T-cell (primary cell): ENCODE measurements at regions not wholly inside any gene's neighbourhood (a gene's known extent, or its start where the extent isn't known, plus 50 kb on each side); places are given as distances from the start of the nearest gene placed in this dataset.

Experiments used
- ATAC-seq, 4 experiments: fragments of 200-7000 bp in 3 of 4; fragments of 150-1000 bp in 1 of 4; cut with Tn5 transposase; replicated peaks in 1 of 4; 1 replicate in 3 of 4; 2 replicates in 1 of 4; pipeline ENCODE4 v1.10.0; 2021; ENCODE audit warnings: moderate library complexity in 3 of 4, mild to moderate bottlenecking in 2 of 4, moderate number of reproducible peaks in 1 of 4
- CTCF ChIA-PET, 2 donors: fragments of 300-600 bp; sonication (Branson Sonifier 250); formaldehyde crosslinking; loops; one replicate each; lab custom pipeline; 2022; ENCODE audit warnings: antibody characterized with exemption in 2 of 2; lab: Charles Lee
- POLR2A ChIA-PET, 2 donors: fragments of 300-600 bp; sonication (Branson Sonifier 250); formaldehyde crosslinking; loops; one replicate each; lab custom pipeline; 2022; ENCODE audit warnings: antibody characterized with exemption in 2 of 2; lab: Charles Lee
- DNase-seq, 35 experiments: peaks; one replicate each; pipeline versions ENCODE4 v3.0.0 to v3.0.0-alpha.2; 2013 to 2023
- H3K27ac ChIP-seq: one replicate; pipeline ENCODE4 v1.5.1; 2013; ENCODE audit warnings: low read length
- H3K27me3 ChIP-seq, 2 experiments: replicated peaks in 1 of 2; 1 replicate in 1 of 2; 2 replicates in 1 of 2; pipeline versions ENCODE4 v1.6.1 to v1.7.0; 2013; ENCODE audit warnings: low read length in 1 of 2, mixed read lengths in 1 of 2; ENCODE audit not compliant: control insufficient read depth in 2 of 2, insufficient read depth in 2 of 2; ENCODE audit errors: extremely low read depth in 1 of 2
- H3K36me3 ChIP-seq, 2 donors: 1 replicate in 1 of 2; 2 replicates in 1 of 2; pipeline versions ENCODE4 v1.6.1 to v1.7.0; 2013; ENCODE audit warnings: low read length in 1 of 2; ENCODE audit not compliant: control insufficient read depth in 2 of 2, insufficient read depth in 1 of 2; ENCODE audit errors: extremely low read depth in 1 of 2
- H3K4me1 ChIP-seq, 2 experiments: 1 replicate in 1 of 2; 2 replicates in 1 of 2; pipeline versions ENCODE4 v1.6.1 to v1.7.0; 2013; ENCODE audit warnings: low read length in 2 of 2, mixed read lengths in 1 of 2; ENCODE audit not compliant: insufficient read depth in 2 of 2, control insufficient read depth in 1 of 2; ENCODE audit errors: extremely low read depth in 1 of 2
- H3K4me3 ChIP-seq, 2 donors: 1 replicate in 1 of 2; 2 replicates in 1 of 2; pipeline versions ENCODE4 v1.5.1 to v1.7.0; 2013; ENCODE audit warnings: mild to moderate bottlenecking in 2 of 2, low read length in 1 of 2, moderate library complexity in 1 of 2; ENCODE audit not compliant: control insufficient read depth in 1 of 2; ENCODE audit errors: extremely low read depth in 1 of 2
- H3K9me3 ChIP-seq: 2 replicates; pipeline ENCODE4 v1.7.0; 2013
- H3K27ac Mint-ChIP-seq, 2 donors: one replicate each; pipeline ENCODE4 v1.8.0; 2020 to 2021; ENCODE audit warnings: mild to moderate bottlenecking in 2 of 2, mixed read lengths in 2 of 2
- H3K27me3 Mint-ChIP-seq, 2 donors: one replicate each; pipeline ENCODE4 v1.8.0; 2021 to 2022; ENCODE audit warnings: mixed read lengths in 2 of 2
- H3K36me3 Mint-ChIP-seq: one replicate; pipeline ENCODE4 v1.8.0; 2021; ENCODE audit warnings: mixed read lengths
- H3K4me1 Mint-ChIP-seq, 3 donors: one replicate each; pipeline ENCODE4 v1.8.0; 2020 to 2022; ENCODE audit warnings: mixed read lengths in 3 of 3, mild to moderate bottlenecking in 1 of 3
- H3K4me3 Mint-ChIP-seq, 3 donors: one replicate each; pipeline ENCODE4 v1.8.0; 2020 to 2022; ENCODE audit warnings: mild to moderate bottlenecking in 3 of 3, mixed read lengths in 3 of 3, moderate library complexity in 3 of 3
- H3K9me3 Mint-ChIP-seq, 3 donors: one replicate each; pipeline ENCODE4 v1.8.0; 2020 to 2022; ENCODE audit warnings: mixed read lengths in 3 of 3
- WGBS: methylation state at CpG from one replicate; pipeline ENCODE4 v1.1.5; 2013; ENCODE audit warnings: missing lambda C conversion rate; ENCODE audit not compliant: insufficient coverage; 5-methylcytosine and 5-hydroxymethylcytosine counted together

DNA sequence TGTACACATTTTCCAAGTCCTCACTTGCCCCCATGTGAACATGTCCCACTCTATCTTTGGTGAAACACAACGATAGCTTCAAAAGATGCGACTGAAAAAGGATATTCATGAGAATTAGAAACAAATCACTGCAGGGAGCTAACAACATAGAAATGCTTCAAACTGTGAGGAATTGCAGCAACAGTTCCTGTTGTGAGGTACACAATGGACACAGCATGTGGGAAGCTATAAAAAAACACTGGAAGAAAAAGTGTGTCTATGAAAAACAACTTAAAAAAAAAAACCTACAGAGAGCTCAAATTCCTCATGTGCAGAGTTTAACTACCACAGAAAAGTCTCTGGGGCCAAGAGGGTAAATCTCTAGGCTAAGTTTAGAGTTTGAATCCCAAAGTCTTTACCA lies 51.6 kb upstream of the BLTP1 start:
- ChIA-PET POLR2A (interaction anchor here in 1 of 2 donors (0.8 kb wide), 1 partner anchor 126 kb away, joined by 3 read pairs; no protein-coding TSS in a partner anchor), CTCF (interaction anchor here in 1 of 2 donors (0.6 kb wide), 2 partner anchors 169 to 195 kb away, joined by 3 read pairs; no protein-coding TSS in a partner anchor)
- no peaks in the 10 kb centered on the region for H3K36me3 Mint-ChIP-seq
- ATAC-seq: no peak
- Histone ChIP-seq H3K4me1 (no peaks in the 10 kb centered on the region), H3K9me3 (no peaks in the 10 kb centered on the region), H3K4me3 (no peak overlapping the region), H3K27ac (no peak overlapping the region), H3K27me3 (no peaks in the 10 kb centered on the region), H3K36me3 (no peaks in the 10 kb centered on the region)
- no peaks in the 10 kb centered on the region for H3K4me1 Mint-ChIP-seq
- 80% methylated on average over 1 of the region's 2 CpGs for WGBS
- H3K4me3 Mint-ChIP-seq: no peak overlapping the region
- H3K27ac Mint-ChIP-seq: no peak overlapping the region
- H3K9me3 Mint-ChIP-seq: peaks cover 0 to 2% (median 0%) of the 10 kb centered on the region in 3 donors
- peaks cover 18 to 41% of the 10 kb centered on the region in 2 donors for H3K27me3 Mint-ChIP-seq
- DNase-seq: no peak

DNA sequence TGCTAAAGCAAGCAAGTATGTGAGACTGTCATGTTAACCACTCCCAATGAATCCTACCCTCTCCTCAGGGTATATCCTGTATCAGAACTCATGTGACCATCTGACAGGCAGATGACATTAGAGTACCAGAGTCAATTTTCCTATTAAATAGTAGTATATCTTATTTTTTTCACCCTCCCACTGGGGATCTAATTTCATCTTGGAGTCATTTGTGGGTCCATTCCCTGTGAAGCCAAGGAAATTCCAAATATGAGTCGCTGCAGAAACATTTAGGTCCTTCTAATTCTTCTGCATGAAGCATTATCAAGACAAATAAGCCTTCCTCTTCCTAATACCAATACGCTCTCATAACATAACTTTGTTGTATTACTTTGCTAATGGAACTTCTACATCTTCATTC lies 52.2 kb upstream of the BLTP1 start:
- Mint-ChIP-seq H3K27ac (no peak overlapping the region), H3K4me3 (no peak overlapping the region), H3K27me3 (peaks cover 21 to 41% of the 10 kb centered on the region in 2 donors), H3K4me1 (no peaks in the 10 kb centered on the region), H3K36me3 (no peaks in the 10 kb centered on the region), H3K9me3 (peaks cover 0 to 4% (median 0%) of the 10 kb centered on the region in 3 donors)
- Histone ChIP-seq H3K36me3 (no peaks in the 10 kb centered on the region), H3K9me3 (no peaks in the 10 kb centered on the region), H3K27ac (no peak overlapping the region), H3K4me1 (no peaks in the 10 kb centered on the region), H3K27me3 (no peaks in the 10 kb centered on the region), H3K4me3 (no peak overlapping the region)
- no CpG with 5 or more reads among the region's 2 CpGs for WGBS
- CTCF ChIA-PET: interaction anchor here in 1 of 2 donors (0.6 kb wide), 2 partner anchors 169 to 195 kb away, joined by 3 read pairs; no protein-coding TSS in a partner anchor
- POLR2A ChIA-PET: interaction anchor here in 1 of 2 donors (0.6 kb wide), 1 partner anchor 44 kb away, joined by 5 read pairs; no protein-coding TSS in a partner anchor
- no peak for ATAC-seq
- no peak for DNase-seq

DNA sequence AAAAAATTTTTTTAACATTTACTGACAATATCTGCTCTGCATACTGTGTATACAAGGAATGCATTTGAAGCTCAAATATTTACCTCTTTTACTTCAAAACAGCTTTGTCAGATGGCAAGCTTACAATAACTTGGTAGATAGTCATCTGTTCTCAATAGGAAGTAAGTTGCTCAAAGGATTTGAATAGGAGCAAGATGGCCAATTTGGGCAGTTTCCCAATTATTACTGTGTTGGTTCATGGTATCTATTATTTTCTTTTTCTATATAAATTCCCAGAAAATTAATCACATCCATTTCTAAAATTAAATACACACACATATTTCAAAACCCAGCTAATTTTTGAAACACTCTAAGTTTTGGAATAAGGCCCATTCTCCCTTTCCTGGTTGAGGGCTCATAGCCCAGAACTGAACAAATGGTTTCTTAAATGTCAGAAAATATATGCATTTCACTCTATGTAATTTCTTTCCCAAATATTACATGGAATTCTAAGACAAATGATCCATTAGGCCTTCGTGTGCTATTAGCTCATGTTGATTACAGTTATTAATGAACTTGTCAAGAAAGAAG lies 60.2 kb upstream of the BLTP1 start:
- ChIA-PET CTCF (no interaction called here), POLR2A (no interaction called here)
- Histone ChIP-seq H3K9me3 (no peaks in the 10 kb centered on the region), H3K4me3 (no peak overlapping the region), H3K4me1 (no peaks in the 10 kb centered on the region), H3K27ac (no peak overlapping the region), H3K36me3 (no peaks in the 10 kb centered on the region), H3K27me3 (no peaks in the 10 kb centered on the region)
- peaks cover 9 to 27% of the 10 kb centered on the region in 2 donors for H3K27me3 Mint-ChIP-seq
- no peak overlapping the region for H3K4me3 Mint-ChIP-seq
- no peaks in the 10 kb centered on the region for H3K4me1 Mint-ChIP-seq
- ATAC-seq: no peak
- H3K36me3 Mint-ChIP-seq: no peaks in the 10 kb centered on the region
- DNase-seq: no peak
- no peak overlapping the region for H3K27ac Mint-ChIP-seq
- no CpG with 5 or more reads among the region's 1 CpG for WGBS
- H3K9me3 Mint-ChIP-seq: peaks cover 0 to 4% (median 0%) of the 10 kb centered on the region in 3 donors

DNA sequence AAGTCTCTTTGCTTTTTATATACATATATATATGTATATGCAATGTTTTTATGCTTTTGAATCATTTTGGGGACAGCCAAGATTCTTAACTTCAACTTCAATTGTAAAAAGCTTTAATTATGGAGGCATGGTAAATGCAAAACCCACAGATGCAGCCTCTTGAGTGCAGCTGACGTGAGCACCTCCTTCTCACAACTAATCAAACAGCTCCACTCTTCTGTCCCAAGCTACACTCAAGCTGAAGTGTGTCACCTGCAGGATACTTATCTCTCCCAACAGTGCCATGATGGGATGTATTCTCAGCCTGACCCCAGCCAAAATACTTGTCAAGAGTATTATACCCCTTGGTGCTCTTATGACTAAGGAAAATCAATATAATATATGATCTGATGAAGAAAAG lies 60.7 kb upstream of the BLTP1 start:
- ATAC-seq (no peak), DNase-seq (no peak)
- CTCF ChIA-PET: no interaction called here
- no CpG with 5 or more reads among the region's 1 CpG for WGBS
- POLR2A ChIA-PET: no interaction called here
- no peaks in the 10 kb centered on the region for H3K27me3 ChIP-seq
- H3K4me1 ChIP-seq: no peaks in the 10 kb centered on the region
- no peak overlapping the region for H3K4me3 ChIP-seq
- H3K27ac Mint-ChIP-seq: no peak overlapping the region
- no peaks in the 10 kb centered on the region for H3K4me1 Mint-ChIP-seq
- H3K4me3 Mint-ChIP-seq: no peak overlapping the region
- no peaks in the 10 kb centered on the region for H3K9me3 ChIP-seq
- peaks cover 0 to 4% (median 0%) of the 10 kb centered on the region in 3 donors for H3K9me3 Mint-ChIP-seq
- H3K27ac ChIP-seq: no peak overlapping the region
- no peaks in the 10 kb centered on the region for H3K36me3 Mint-ChIP-seq
- peaks cover 6 to 22% of the 10 kb centered on the region in 2 donors for H3K27me3 Mint-ChIP-seq
- H3K36me3 ChIP-seq: no peaks in the 10 kb centered on the region

DNA sequence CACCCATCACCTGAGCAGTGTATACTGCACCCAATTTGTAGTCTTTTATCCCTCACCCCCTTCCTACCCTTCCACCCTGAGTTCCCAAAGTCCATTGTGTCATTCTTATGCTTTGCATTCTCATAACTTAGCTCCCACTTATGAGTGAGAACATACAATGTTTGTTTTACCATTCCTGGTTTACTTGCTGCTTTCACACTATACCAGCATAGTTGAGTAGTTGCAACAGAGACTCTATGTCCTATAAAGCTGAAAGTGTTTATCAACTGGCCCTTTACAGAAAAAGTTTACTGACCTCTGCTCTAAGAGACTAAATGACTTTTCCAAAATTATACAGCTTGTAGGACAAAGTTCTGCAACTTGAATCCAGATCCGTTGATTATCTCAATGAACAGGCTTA lies 61.1 kb upstream of the BLTP1 start:
- H3K4me3 ChIP-seq: no peak overlapping the region
- Mint-ChIP-seq H3K4me1 (no peaks in the 10 kb centered on the region), H3K36me3 (no peaks in the 10 kb centered on the region), H3K27me3 (peaks cover 4 to 19% of the 10 kb centered on the region in 2 donors), H3K9me3 (peaks cover 0 to 4% (median 0%) of the 10 kb centered on the region in 3 donors), H3K27ac (no peak overlapping the region), H3K4me3 (no peak overlapping the region)
- H3K27me3 ChIP-seq: no peaks in the 10 kb centered on the region
- WGBS: no CpG with 5 or more reads among the region's 1 CpG
- ATAC-seq: no peak
- ChIA-PET CTCF (no interaction called here), POLR2A (no interaction called here)
- H3K4me1 ChIP-seq: no peaks in the 10 kb centered on the region
- H3K27ac ChIP-seq: no peak overlapping the region
- H3K36me3 ChIP-seq: no peaks in the 10 kb centered on the region
- no peak for DNase-seq
- H3K9me3 ChIP-seq: no peaks in the 10 kb centered on the region

DNA sequence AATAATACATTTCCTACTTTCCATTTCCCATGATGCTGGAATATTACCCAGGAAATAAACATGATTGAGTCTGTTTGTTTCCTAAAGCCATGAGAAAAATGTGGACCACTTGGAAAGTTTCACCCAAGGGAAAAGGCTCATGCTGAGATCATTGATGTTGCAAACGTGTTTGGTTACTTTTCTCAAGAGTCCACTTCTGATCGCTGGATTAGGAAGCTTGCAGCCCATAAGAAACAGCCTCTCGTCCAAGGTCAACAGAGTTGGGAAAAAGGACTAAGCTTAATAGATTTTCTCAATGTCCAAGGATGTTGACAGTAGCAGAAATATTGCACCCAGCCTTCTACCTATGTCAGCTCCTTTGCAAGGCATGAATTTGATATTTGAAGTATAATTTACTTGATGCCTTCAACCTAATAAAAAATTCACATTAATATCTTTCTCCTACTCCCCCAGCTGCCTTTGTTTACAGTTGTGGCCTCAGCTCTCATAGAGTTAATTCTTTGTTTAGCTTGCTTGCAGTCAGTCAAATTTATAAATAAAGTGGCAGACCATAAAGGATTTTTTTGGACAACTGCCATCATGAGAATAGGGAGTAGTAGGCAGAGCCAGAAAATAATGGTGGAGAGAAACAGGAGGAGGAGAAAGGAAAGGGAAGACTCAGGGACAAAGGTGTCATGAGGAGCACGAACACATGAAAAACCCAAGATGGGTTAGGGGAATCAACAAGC lies 65.6 kb upstream of the BLTP1 start:
- ChIA-PET CTCF (no interaction called here), POLR2A (no interaction called here)
- Mint-ChIP-seq H3K36me3 (no peaks in the 10 kb centered on the region), H3K27ac (no peak overlapping the region), H3K4me3 (no peak overlapping the region), H3K27me3 (peaks cover 0 to 15% of the 10 kb centered on the region in 2 donors), H3K4me1 (no peaks in the 10 kb centered on the region), H3K9me3 (no peaks in the 10 kb centered on the region)
- Histone ChIP-seq H3K9me3 (no peaks in the 10 kb centered on the region), H3K4me3 (no peak overlapping the region), H3K36me3 (no peaks in the 10 kb centered on the region), H3K4me1 (no peaks in the 10 kb centered on the region), H3K27ac (no peak overlapping the region), H3K27me3 (no peaks in the 10 kb centered on the region)
- DNase-seq (no peak), ATAC-seq (no peak)
- WGBS: 73% methylated on average over 2 of the region's 4 CpGs
